ENCODE measurements at regions not wholly inside any gene's neighbourhood (a gene's known extent, or its start where the extent isn't known, plus 50 kb on each side); places are given as distances from the start of the nearest gene placed in this dataset.

DNA sequence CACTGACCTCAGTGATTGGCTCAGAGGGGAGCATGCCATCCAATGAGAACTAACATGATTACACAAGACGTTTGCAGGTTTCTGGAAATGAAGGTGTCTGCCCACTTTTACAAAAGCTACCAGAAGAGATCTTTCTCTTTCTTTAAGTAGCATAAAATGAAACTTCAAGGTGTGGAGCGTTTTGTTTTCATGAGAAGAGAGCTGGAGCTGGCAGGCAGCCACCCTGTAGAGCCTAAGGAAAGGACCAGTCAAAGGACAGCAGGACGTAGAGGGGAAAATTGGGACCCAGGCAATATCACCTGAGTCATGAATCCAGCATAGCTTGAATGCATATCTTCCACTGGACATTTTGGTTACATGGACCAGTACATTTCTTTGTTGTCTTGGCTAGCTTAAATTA is 331.0 kb downstream of the EPHA4 start:
- TF ChIP-seq, protein P1, sequence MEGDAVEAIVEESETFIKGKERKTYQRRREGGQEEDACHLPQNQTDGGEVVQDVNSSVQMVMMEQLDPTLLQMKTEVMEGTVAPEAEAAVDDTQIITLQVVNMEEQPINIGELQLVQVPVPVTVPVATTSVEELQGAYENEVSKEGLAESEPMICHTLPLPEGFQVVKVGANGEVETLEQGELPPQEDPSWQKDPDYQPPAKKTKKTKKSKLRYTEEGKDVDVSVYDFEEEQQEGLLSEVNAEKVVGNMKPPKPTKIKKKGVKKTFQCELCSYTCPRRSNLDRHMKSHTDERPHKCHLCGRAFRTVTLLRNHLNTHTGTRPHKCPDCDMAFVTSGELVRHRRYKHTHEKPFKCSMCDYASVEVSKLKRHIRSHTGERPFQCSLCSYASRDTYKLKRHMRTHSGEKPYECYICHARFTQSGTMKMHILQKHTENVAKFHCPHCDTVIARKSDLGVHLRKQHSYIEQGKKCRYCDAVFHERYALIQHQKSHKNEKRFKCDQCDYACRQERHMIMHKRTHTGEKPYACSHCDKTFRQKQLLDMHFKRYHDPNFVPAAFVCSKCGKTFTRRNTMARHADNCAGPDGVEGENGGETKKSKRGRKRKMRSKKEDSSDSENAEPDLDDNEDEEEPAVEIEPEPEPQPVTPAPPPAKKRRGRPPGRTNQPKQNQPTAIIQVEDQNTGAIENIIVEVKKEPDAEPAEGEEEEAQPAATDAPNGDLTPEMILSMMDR (IDR thresholded peaks at IDR 0.05; ENCODE audit: insufficient read depth, low read depth, low read length) = no peak
- no peaks in the 10 kb centered on the region for H3K36me3 ChIP-seq (ENCODE audit: control insufficient read depth, insufficient read depth, low read length)
- no peaks in the 10 kb centered on the region for H3K27me3 ChIP-seq (ENCODE audit: control insufficient read depth, insufficient read depth, low read length)
- no peak for DNase-seq (ENCODE audit: low read depth)
- POLR2A ChIA-PET = no interaction called here
- H3K4me3 ChIP-seq (ENCODE audit: low read depth, low read length) = no peak overlapping the region
- CTCF ChIA-PET = interaction anchor here (0.9 to 1.0 kb wide), 2 partner anchors 15 to 130 kb away, joined by 4 read pairs; no protein-coding TSS in a partner anchor

DNA sequence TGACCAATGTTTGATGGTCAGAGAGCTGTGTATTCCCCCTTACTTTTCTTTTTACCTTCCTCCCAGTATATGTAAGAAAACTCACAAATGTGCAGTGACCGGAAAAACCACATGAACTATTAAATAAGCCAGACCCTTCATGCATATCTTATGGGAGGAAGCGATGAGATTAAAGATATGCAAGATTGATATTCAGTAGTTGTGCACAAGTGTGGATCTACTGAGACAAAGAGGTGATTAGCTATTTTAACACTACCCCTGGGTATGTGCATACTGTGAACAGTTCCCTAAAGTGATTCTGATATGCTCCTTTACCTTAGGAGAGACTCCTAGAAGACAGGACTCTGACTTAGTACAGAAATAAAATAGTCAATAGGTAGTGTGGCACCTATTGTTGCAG is 328.3 kb downstream of the EPHA4 start:
- no peak overlapping the region for H3K4me3 ChIP-seq (ENCODE audit: low read depth, low read length)
- H3K36me3 ChIP-seq (ENCODE audit: control insufficient read depth, insufficient read depth, low read length) = no peaks in the 10 kb centered on the region
- DNase-seq (ENCODE audit: low read depth) = no peak
- CTCF ChIA-PET = no interaction called here
- no peaks in the 10 kb centered on the region for H3K27me3 ChIP-seq (ENCODE audit: control insufficient read depth, insufficient read depth, low read length)
- POLR2A ChIA-PET = no interaction called here
- TF ChIP-seq, protein P1 (IDR thresholded peaks at IDR 0.05; ENCODE audit: insufficient read depth, low read depth, low read length) = no peak

DNA sequence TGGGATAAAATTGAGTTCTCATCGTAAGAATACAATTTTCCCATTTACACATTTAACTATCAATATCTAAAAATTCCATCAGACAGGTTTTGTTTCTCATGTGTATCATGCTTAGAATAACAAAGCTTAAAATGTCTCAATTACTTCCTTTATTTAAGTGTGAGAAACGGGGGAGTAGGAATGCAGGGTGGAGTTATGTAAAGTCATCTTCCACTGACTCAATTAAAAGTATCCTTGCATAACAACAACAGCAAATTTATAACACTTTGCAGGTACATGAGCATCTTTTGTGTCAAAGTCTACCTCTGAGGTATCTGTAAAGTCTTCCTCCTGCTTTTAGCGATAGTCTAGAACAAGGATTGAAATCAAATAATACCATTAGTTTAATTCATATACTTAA is 327.1 kb downstream of the EPHA4 start:
- POLR2A ChIA-PET = no interaction called here
- TF ChIP-seq, protein P1 (IDR thresholded peaks at IDR 0.05; ENCODE audit: insufficient read depth, low read depth, low read length) = no peak
- Histone ChIP-seq H3K27me3 (ENCODE audit: control insufficient read depth, insufficient read depth, low read length) (no peaks in the 10 kb centered on the region), H3K4me3 (ENCODE audit: low read depth, low read length) (no peak overlapping the region), H3K36me3 (ENCODE audit: control insufficient read depth, insufficient read depth, low read length) (no peaks in the 10 kb centered on the region)
- DNase-seq (ENCODE audit: low read depth) = no peak
- CTCF ChIA-PET = no interaction called here

DNA sequence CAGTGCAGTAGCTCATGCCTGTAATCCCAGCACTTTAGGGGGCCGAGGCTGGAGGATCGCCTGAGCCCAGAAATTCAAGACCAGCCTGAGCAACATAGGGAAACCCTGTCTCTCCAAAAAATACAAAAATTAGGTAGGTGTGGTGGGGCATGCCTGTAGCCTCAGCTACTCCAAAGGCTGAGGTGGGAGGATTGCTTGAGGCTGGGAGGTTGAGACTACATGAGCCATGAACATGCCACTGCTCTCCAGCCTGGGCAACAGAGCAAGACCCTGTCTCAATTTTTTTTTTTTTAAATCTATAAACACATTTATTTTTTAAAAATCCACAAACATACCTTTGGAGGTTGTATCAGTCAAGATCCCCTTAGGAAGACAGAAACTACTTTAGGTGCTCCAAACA is 326.3 kb downstream of the EPHA4 start:
- no peak for DNase-seq (ENCODE audit: low read depth)
- TF ChIP-seq, protein P1 (IDR thresholded peaks at IDR 0.05; ENCODE audit: insufficient read depth, low read depth, low read length) = no peak
- POLR2A ChIA-PET = no interaction called here
- Histone ChIP-seq H3K4me3 (ENCODE audit: low read depth, low read length) (no peak overlapping the region), H3K36me3 (ENCODE audit: control insufficient read depth, insufficient read depth, low read length) (no peaks in the 10 kb centered on the region), H3K27me3 (ENCODE audit: control insufficient read depth, insufficient read depth, low read length) (no peaks in the 10 kb centered on the region)
- CTCF ChIA-PET = interaction anchor here (0.6 kb wide), 1 partner anchor 384 kb away, joined by 3 read pairs; no protein-coding TSS in a partner anchor

DNA sequence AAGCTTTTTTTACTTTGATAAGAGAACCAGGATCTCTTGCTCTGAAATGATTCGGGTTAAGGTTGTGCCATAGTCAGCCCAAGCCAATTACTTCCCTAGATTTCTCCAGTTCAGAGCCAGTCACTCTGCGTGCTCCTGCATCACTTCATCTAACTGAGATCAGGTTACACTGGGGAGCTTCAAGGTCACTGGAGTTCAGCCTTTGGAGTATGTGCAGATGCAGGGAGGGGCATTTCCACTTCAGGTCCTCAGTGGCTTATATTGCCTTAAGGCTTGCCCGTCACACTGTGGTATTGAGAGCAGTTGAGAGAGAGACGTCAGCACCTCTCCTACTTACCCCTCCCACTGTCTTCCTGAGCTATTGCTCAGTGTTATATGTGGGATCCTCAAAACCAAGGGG is 317.8 kb downstream of the EPHA4 start:
- Histone ChIP-seq H3K36me3 (ENCODE audit: control insufficient read depth, insufficient read depth, low read length) (no peaks in the 10 kb centered on the region), H3K27me3 (ENCODE audit: control insufficient read depth, insufficient read depth, low read length) (no peaks in the 10 kb centered on the region), H3K4me3 (ENCODE audit: low read depth, low read length) (no peak overlapping the region)
- CTCF ChIA-PET = no interaction called here
- no peak for DNase-seq (ENCODE audit: low read depth)
- TF ChIP-seq, protein P1 (IDR thresholded peaks at IDR 0.05; ENCODE audit: insufficient read depth, low read depth, low read length) = no peak
- POLR2A ChIA-PET = no interaction called here
